ENCODE measurements at regions not wholly inside any gene's neighbourhood (a gene's known extent, or its start where the extent isn't known, plus 50 kb on each side); places are given as distances from the start of the nearest gene placed in this dataset.
"Not testable (repeated sequence)": the region's sequence is repeated elsewhere in the genome, so short reads cannot be mapped to it uniquely, and the experiment has no call there.

GRCh38 chr5:114146398-114146797 is 215.5 kb upstream of the KCNN2 start:
- no peaks in the 10 kb centered on the region for H3K4me1 ChIP-seq (ENCODE audit: control insufficient read depth in 3 of 3, insufficient read depth in 3 of 3, low read length in 3 of 3)
- no peaks in the 10 kb centered on the region for H3K27me3 ChIP-seq (ENCODE audit: control insufficient read depth in 3 of 3, insufficient read depth in 3 of 3, low read length in 3 of 3)
- no peaks in the 10 kb centered on the region for H3K9me3 ChIP-seq (ENCODE audit: control insufficient read depth in 3 of 3, low read length in 3 of 3)
- no peak overlapping the region for H3K27ac ChIP-seq (ENCODE audit: low read depth, low read length)
- H3K36me3 ChIP-seq (ENCODE audit: control insufficient read depth in 3 of 3, insufficient read depth in 3 of 3, low read length in 3 of 3): no peaks in the 10 kb centered on the region
- H3K4me3 ChIP-seq (ENCODE audit: low read length in 3 of 3): no peak overlapping the region
- no peak overlapping the region for H3K9ac ChIP-seq (ENCODE audit: low read depth in 1 of 3, low read length in 3 of 3)

GRCh38 chr5:114148253-114148652 is 213.6 kb upstream of the KCNN2 start:
- Histone ChIP-seq H3K9me3 (ENCODE audit: control insufficient read depth in 3 of 3, low read length in 3 of 3) (no peaks in the 10 kb centered on the region), H3K4me1 (ENCODE audit: control insufficient read depth in 3 of 3, insufficient read depth in 3 of 3, low read length in 3 of 3) (peaks cover 0 to 5% (median 0%) of the 10 kb centered on the region in 3 donors), H3K9ac (ENCODE audit: low read depth in 1 of 3, low read length in 3 of 3) (no peak overlapping the region), H3K27ac (ENCODE audit: low read depth, low read length) (no peak overlapping the region), H3K36me3 (ENCODE audit: control insufficient read depth in 3 of 3, insufficient read depth in 3 of 3, low read length in 3 of 3) (no peaks in the 10 kb centered on the region), H3K4me3 (ENCODE audit: low read length in 3 of 3) (no peak overlapping the region), H3K27me3 (ENCODE audit: control insufficient read depth in 3 of 3, insufficient read depth in 3 of 3, low read length in 3 of 3) (no peaks in the 10 kb centered on the region)

GRCh38 chr5:114148728-114149127 is 213.1 kb upstream of the KCNN2 start:
- not testable (repeated sequence) for H3K27ac ChIP-seq (ENCODE audit: low read depth, low read length); H3K4me1 ChIP-seq (ENCODE audit: control insufficient read depth in 3 of 3, insufficient read depth in 3 of 3, low read length in 3 of 3); H3K27me3 ChIP-seq (ENCODE audit: control insufficient read depth in 3 of 3, insufficient read depth in 3 of 3, low read length in 3 of 3); H3K36me3 ChIP-seq (ENCODE audit: control insufficient read depth in 3 of 3, insufficient read depth in 3 of 3, low read length in 3 of 3); H3K4me3 ChIP-seq (ENCODE audit: low read length in 3 of 3); H3K9ac ChIP-seq (ENCODE audit: low read depth in 1 of 3, low read length in 3 of 3); H3K9me3 ChIP-seq (ENCODE audit: control insufficient read depth in 3 of 3, low read length in 3 of 3)

GRCh38 chr5:114152656-114153360 is 209.1 kb upstream of the KCNN2 start:
- Histone ChIP-seq H3K36me3 (ENCODE audit: control insufficient read depth in 3 of 3, insufficient read depth in 3 of 3, low read length in 3 of 3) (no peaks in the 10 kb centered on the region), H3K9ac (ENCODE audit: low read depth in 1 of 3, low read length in 3 of 3) (no peak overlapping the region), H3K4me3 (ENCODE audit: low read length in 3 of 3) (no peak overlapping the region), H3K27me3 (ENCODE audit: control insufficient read depth in 3 of 3, insufficient read depth in 3 of 3, low read length in 3 of 3) (no peaks in the 10 kb centered on the region), H3K4me1 (ENCODE audit: control insufficient read depth in 3 of 3, insufficient read depth in 3 of 3, low read length in 3 of 3) (peaks cover 0 to 5% (median 0%) of the 10 kb centered on the region in 3 donors), H3K27ac (ENCODE audit: low read depth, low read length) (no peak overlapping the region), H3K9me3 (ENCODE audit: control insufficient read depth in 3 of 3, low read length in 3 of 3) (peaks cover 0 to 2% (median 2%) of the 10 kb centered on the region in 3 donors)

- Histone ChIP-seq H3K4me1 (ENCODE audit: control insufficient read depth in 3 of 3, insufficient read depth in 3 of 3, low read length in 3 of 3) (peaks cover 0 to 5% (median 0%) of the 10 kb centered on the region in 3 donors), H3K4me3 (ENCODE audit: low read length in 3 of 3) (no peak overlapping the region), H3K9me3 (ENCODE audit: control insufficient read depth in 3 of 3, low read length in 3 of 3) (peaks cover 0 to 2% (median 2%) of the 10 kb centered on the region in 3 donors), H3K36me3 (ENCODE audit: control insufficient read depth in 3 of 3, insufficient read depth in 3 of 3, low read length in 3 of 3) (no peaks in the 10 kb centered on the region), H3K27me3 (ENCODE audit: control insufficient read depth in 3 of 3, insufficient read depth in 3 of 3, low read length in 3 of 3) (no peaks in the 10 kb centered on the region), H3K9ac (ENCODE audit: low read depth in 1 of 3, low read length in 3 of 3) (no peak overlapping the region), H3K27ac (ENCODE audit: low read depth, low read length) (no peak overlapping the region)
These were observed 208.5 kb upstream of the KCNN2 start for GRCh38 chr5:114153392-114153791.

GRCh38 chr5:114153833-114154232 is 208.0 kb upstream of the KCNN2 start:
- no peak overlapping the region for H3K4me3 ChIP-seq (ENCODE audit: low read length in 3 of 3)
- H3K9ac ChIP-seq (ENCODE audit: low read depth in 1 of 3, low read length in 3 of 3): no peak overlapping the region
- peaks cover 0 to 5% (median 0%) of the 10 kb centered on the region in 3 donors for H3K4me1 ChIP-seq (ENCODE audit: control insufficient read depth in 3 of 3, insufficient read depth in 3 of 3, low read length in 3 of 3)
- H3K36me3 ChIP-seq (ENCODE audit: control insufficient read depth in 3 of 3, insufficient read depth in 3 of 3, low read length in 3 of 3): no peaks in the 10 kb centered on the region
- peaks cover 0 to 2% (median 2%) of the 10 kb centered on the region in 3 donors for H3K9me3 ChIP-seq (ENCODE audit: control insufficient read depth in 3 of 3, low read length in 3 of 3)
- no peak overlapping the region for H3K27ac ChIP-seq (ENCODE audit: low read depth, low read length)
- H3K27me3 ChIP-seq (ENCODE audit: control insufficient read depth in 3 of 3, insufficient read depth in 3 of 3, low read length in 3 of 3): no peaks in the 10 kb centered on the region

- no peaks in the 10 kb centered on the region for H3K4me1 ChIP-seq (ENCODE audit: control insufficient read depth in 3 of 3, insufficient read depth in 3 of 3, low read length in 3 of 3)
- no peaks in the 10 kb centered on the region for H3K9me3 ChIP-seq (ENCODE audit: control insufficient read depth in 3 of 3, low read length in 3 of 3)
- no peak overlapping the region for H3K4me3 ChIP-seq (ENCODE audit: low read length in 3 of 3)
- H3K27ac ChIP-seq (ENCODE audit: low read depth, low read length): no peak overlapping the region
- H3K36me3 ChIP-seq (ENCODE audit: control insufficient read depth in 3 of 3, insufficient read depth in 3 of 3, low read length in 3 of 3): no peaks in the 10 kb centered on the region
- H3K9ac ChIP-seq (ENCODE audit: low read depth in 1 of 3, low read length in 3 of 3): no peak overlapping the region
- no peaks in the 10 kb centered on the region for H3K27me3 ChIP-seq (ENCODE audit: control insufficient read depth in 3 of 3, insufficient read depth in 3 of 3, low read length in 3 of 3)
These were observed 195.8 kb upstream of the KCNN2 start for GRCh38 chr5:114166081-114166480.

GRCh38 chr5:114174131-114174530 is 187.7 kb upstream of the KCNN2 start:
- Histone ChIP-seq H3K9me3 (ENCODE audit: control insufficient read depth in 3 of 3, low read length in 3 of 3) (peaks cover 0 to 2% (median 0%) of the 10 kb centered on the region in 3 donors), H3K27me3 (ENCODE audit: control insufficient read depth in 3 of 3, insufficient read depth in 3 of 3, low read length in 3 of 3) (no peaks in the 10 kb centered on the region), H3K4me3 (ENCODE audit: low read length in 3 of 3) (no peak overlapping the region), H3K9ac (ENCODE audit: low read depth in 1 of 3, low read length in 3 of 3) (no peak overlapping the region), H3K4me1 (ENCODE audit: control insufficient read depth in 3 of 3, insufficient read depth in 3 of 3, low read length in 3 of 3) (no peaks in the 10 kb centered on the region), H3K27ac (ENCODE audit: low read depth, low read length) (no peak overlapping the region), H3K36me3 (ENCODE audit: control insufficient read depth in 3 of 3, insufficient read depth in 3 of 3, low read length in 3 of 3) (no peaks in the 10 kb centered on the region)

- Histone ChIP-seq H3K4me3 (ENCODE audit: low read length in 3 of 3) (no peak overlapping the region), H3K27me3 (ENCODE audit: control insufficient read depth in 3 of 3, insufficient read depth in 3 of 3, low read length in 3 of 3) (no peaks in the 10 kb centered on the region), H3K9ac (ENCODE audit: low read depth in 1 of 3, low read length in 3 of 3) (no peak overlapping the region), H3K36me3 (ENCODE audit: control insufficient read depth in 3 of 3, insufficient read depth in 3 of 3, low read length in 3 of 3) (no peaks in the 10 kb centered on the region), H3K4me1 (ENCODE audit: control insufficient read depth in 3 of 3, insufficient read depth in 3 of 3, low read length in 3 of 3) (no peaks in the 10 kb centered on the region), H3K27ac (ENCODE audit: low read depth, low read length) (no peak overlapping the region), H3K9me3 (ENCODE audit: control insufficient read depth in 3 of 3, low read length in 3 of 3) (peaks cover 0 to 2% (median 0%) of the 10 kb centered on the region in 3 donors)
These were observed 187.0 kb upstream of the KCNN2 start for GRCh38 chr5:114174837-114175236.

GRCh38 chr5:114176356-114176755 is 185.5 kb upstream of the KCNN2 start:
- Histone ChIP-seq H3K27ac (ENCODE audit: low read depth, low read length) (no peak overlapping the region), H3K9ac (ENCODE audit: low read depth in 1 of 3, low read length in 3 of 3) (no peak overlapping the region), H3K27me3 (ENCODE audit: control insufficient read depth in 3 of 3, insufficient read depth in 3 of 3, low read length in 3 of 3) (no peaks in the 10 kb centered on the region), H3K9me3 (ENCODE audit: control insufficient read depth in 3 of 3, low read length in 3 of 3) (peaks cover 0 to 2% (median 0%) of the 10 kb centered on the region in 3 donors), H3K4me3 (ENCODE audit: low read length in 3 of 3) (no peak overlapping the region), H3K36me3 (ENCODE audit: control insufficient read depth in 3 of 3, insufficient read depth in 3 of 3, low read length in 3 of 3) (no peaks in the 10 kb centered on the region), H3K4me1 (ENCODE audit: control insufficient read depth in 3 of 3, insufficient read depth in 3 of 3, low read length in 3 of 3) (no peaks in the 10 kb centered on the region)

All from skeletal muscle tissue (tissue), 3 donors.